ENCODE measurements at regions not wholly inside any gene's neighbourhood (a gene's known extent, or its start where the extent isn't known, plus 50 kb on each side); places are given as distances from the start of the nearest gene placed in this dataset.

- TF ChIP-seq CTCF (IDR thresholded peaks at IDR 0.05; ENCODE audit: insufficient read depth, low read length, poor library complexity, severe bottlenecking), result no peak
- no peak for TF ChIP-seq EZH2phosphoT487 (conservative IDR thresholded peaks at IDR 0.05; ENCODE audit: low read length)
These were observed 518.3 kb downstream of the DHX35 start for GRCh38 chr20:39480276-39481043.

Measured in SU-DHL-6 (cell line).